ENCODE measurements at regions not wholly inside any gene's neighbourhood (a gene's known extent, or its start where the extent isn't known, plus 50 kb on each side); places are given as distances from the start of the nearest gene placed in this dataset.

DNA sequence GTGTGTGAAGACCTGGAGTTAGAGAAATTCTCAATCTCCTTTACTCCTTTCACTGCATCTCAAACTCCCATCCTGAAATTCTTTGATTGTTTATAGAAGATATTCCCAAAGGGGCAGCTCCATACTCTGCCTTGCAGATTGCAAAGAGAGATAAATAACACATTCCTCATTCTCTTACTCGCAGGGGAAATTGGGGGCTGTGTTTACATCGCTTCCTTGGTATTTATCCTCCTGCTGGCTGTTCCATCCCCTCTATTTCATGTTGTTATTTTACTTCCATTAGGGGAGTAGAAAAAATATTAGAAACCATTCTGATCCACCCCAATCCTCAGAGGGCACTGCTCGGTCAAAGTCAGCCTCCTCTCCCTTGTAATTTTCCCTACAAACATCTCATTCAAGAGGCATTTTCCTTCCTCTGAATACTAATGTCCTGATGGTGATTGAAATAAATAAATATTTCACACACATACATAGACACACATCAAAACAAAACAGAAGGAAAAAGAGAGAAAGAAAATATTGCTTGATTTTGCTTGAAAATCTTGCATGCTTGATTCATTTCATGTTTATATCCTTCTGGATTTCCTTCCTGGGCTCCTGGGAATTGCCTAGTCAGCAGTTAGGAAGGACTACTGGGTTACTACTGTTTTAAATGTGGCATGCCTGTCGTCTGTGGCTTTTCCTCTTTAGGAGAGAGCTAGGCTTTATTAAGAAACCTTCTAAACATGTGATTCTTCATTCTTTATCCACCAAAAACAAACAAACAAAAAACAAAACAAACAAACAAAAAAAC lies 420.1 kb upstream of the PAPPA start:
- no peak for DNase-seq (ENCODE audit: low spot score)

GRCh38 chr9:115739096-115739875 lies 414.3 kb upstream of the PAPPA start:
- DNase-seq (ENCODE audit: low spot score): no peak

DNA sequence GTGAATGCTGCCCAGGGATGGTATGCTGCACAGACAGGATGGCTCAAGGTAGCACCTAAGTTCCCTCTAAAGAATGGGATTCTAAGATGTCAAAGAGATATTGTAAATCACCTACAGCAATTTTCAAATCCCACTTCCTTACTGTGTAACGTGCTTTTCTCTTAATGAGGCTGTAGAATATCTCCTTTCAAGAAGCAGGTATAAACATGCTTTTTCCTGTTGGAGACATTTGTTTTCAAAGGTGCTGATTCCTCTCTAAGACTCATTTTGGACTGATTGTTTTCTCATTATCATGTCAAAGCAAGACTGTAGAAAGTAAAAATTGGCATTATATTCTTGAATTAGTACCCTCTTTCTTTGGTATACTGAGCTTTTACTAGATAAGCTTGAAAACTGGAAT lies 412.6 kb upstream of the PAPPA start:
- DNase-seq (ENCODE audit: low spot score): no peak

DNA sequence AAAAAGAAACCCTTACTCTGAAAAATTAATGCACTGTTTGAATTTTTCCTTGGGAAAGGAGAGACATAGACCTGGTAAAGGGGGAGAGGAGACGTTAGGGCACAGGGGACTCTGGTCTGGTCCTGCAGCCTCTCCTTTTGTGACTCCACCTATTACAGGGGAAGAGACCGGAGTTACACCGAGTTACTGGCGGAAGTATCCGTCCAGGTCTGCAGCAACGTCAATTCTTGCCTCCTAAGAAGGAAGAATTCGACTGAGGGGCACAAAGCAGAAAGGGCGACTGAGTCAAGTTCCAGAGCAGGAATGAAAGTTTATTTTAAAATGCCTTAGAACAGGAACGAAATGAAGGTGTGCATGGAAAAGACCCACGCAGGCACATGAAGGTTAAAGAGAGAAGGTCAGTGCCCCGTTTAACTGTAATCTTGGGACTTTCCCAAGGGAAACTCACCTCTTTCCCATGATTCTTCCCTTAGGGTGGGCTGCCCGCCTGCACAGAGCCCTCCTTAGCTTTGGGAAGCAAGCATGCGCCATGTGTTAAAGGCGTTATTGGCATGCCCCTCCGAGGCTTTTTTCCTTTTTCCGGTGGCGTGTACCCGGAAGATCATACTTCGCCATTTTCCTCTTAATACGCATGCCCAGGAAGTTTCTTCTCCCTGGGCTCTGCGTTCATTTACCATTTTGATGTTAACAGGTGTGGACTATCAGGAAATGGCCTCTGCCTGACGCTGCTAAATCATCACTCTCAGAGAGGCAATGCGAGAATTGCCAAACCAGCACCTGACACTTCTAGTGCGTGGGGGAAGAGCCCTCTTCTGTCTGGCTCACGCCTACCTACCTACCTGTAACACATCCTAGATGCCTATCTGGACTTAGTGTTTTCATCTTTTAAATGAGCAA lies 409.6 kb upstream of the PAPPA start:
- no peak for DNase-seq (ENCODE audit: low spot score)

GRCh38 chr9:115746496-115746895 lies 407.1 kb upstream of the PAPPA start:
- no peak for DNase-seq (ENCODE audit: low spot score)

GRCh38 chr9:115747731-115748130 lies 405.9 kb upstream of the PAPPA start:
- DNase-seq (ENCODE audit: low spot score): no peak

- no peak for DNase-seq (ENCODE audit: low spot score)
These were observed 396.9 kb upstream of the PAPPA start for GRCh38 chr9:115756736-115757135.

DNA sequence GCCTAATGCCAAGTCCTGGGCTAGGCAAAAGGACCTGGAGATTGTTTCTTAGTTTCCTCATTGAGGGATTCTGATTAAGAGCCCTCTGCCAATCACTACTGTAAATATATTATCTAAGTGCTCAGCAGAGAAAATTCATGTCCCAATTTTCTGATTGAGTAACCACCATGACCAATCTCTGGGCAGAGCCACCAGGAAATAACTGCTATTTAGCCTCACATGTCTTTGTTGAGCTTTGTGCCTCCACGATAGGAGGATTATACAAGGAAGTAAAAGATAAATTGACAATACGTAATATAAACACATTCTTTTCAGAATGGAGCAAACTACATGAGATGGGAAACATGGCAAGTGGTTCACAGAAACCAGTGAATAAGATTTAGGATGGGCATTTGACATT lies 396.1 kb upstream of the PAPPA start:
- no peak for DNase-seq (ENCODE audit: low spot score)

- no peak for DNase-seq (ENCODE audit: low spot score)
These were observed 395.1 kb upstream of the PAPPA start for GRCh38 chr9:115758441-115758840.

GRCh38 chr9:115759426-115759825 lies 394.2 kb upstream of the PAPPA start:
- DNase-seq (ENCODE audit: low spot score): no peak

DNA sequence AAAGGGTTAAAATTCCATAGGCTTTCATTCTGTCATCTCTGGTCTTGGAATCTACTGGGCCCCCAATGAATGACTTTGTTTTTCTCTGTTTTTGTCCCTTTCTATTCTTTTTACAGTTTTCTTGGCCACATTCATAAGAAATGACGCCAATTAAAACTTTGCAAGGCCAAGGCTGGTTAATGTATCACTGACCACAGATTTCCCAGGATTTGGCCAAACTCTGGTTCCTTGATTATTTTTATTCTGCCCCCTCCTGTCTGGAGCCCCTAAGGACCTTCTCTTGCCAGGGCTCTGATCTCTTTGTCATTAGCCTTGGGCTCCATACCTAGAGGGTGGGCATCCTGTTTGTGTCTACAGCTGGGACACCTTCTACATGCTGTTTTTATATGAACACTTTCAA lies 388.9 kb upstream of the PAPPA start:
- DNase-seq (ENCODE audit: low spot score): no peak

DNA sequence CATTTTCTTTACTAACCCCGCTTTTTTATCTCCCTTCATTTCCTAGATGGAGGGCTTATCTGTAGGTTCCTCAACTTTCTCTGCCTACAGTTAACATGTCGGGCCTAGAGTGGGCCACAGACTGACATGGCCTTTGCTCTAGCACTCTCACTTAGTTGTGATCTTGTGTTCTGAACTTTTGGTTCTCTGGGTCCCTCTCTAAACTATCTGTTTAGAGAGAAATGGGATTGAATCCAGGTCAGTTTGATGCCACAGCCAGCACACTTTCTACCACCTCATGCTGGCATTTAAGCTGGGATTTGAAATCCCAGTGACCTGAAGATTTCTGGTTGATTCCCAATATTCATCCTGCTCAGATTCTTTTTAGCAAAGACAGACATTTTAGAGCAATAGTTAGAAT lies 388.5 kb upstream of the PAPPA start:
- DNase-seq (ENCODE audit: low spot score): no peak

DNA sequence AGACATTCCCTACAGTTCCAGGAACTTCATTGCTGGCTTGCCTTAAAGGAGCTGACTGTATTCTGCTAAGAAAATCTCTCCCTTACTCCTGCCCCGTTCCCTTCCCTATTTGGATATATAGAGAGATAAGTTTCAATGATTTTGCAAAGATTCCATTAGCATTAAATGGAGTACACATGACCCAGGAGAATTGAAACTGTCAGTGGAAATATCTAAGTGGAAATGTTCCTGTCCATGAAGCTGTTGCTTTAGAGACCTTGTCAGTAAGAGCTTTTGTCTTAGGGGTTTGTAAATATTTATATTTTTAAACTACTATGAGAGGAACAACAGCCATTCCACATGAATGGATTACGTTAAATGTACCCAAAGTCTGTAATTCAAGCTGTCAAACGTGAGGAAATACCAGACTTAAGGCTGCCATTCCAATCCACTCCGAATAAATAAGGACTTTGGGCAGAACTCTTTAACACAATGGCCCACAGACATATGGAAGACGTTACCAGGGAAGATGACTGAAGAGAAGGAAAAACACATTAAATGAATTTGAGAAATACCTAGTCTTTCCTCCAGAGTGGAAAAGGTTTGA lies 387.1 kb upstream of the PAPPA start:
- no peak for DNase-seq (ENCODE audit: low spot score)

GRCh38 chr9:115770521-115770920 lies 383.1 kb upstream of the PAPPA start:
- DNase-seq (ENCODE audit: low spot score): no peak

DNA sequence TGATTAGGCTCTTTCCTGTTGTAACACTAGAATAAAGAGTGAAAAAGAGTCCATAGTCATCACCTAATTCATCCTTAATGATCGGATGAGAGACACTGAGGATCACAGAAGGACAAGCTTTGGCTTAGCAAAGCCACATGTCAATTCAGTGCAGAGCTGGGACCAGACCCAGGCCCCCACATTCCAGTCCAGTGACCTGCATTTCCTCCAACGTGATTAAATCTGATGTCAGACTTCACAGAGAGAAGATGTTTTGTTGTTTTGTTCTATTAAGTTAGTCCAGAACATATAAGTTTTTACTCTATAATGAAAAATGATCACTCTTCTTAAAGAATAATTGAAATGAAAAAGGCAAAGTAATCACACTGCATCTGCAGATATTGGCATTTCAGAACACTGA lies 377.9 kb upstream of the PAPPA start:
- DNase-seq (ENCODE audit: low spot score): no peak

GRCh38 chr9:115777610-115778009 lies 376.0 kb upstream of the PAPPA start:
- no peak for DNase-seq (ENCODE audit: low spot score)

DNA sequence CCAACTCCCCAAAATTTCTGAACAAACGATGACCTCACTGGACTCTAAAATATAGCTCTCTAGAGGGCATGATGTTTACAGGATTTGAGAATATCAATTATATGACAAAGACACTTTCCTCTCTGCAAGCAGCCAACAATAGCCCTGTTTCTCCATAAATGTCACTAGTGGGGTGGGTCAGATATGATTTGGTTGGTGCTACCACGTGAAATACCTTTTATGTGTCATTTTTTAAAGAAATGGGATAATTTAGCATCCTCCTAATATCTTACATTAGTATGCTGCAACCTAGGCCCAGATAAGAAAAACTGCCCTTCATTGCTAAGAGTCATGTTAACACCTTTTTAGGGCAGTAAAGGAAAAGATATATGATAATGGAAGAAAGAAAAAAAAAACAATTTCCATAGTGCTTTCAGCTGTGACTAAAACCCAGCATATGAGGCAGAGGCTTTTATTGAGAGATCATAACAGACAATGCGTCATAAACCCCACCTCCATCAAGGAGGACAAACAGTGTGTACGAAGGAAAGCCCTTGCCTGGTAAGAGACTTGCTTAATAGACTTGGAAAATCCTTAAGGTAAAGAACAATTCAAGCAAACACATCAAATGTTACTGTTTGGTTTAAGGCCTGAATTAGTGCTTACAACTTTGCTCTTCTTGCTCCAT lies 372.4 kb upstream of the PAPPA start:
- DNase-seq (ENCODE audit: low spot score): no peak

- DNase-seq (ENCODE audit: low spot score): no peak
These were observed 367.3 kb upstream of the PAPPA start for GRCh38 chr9:115786321-115786720.

DNA sequence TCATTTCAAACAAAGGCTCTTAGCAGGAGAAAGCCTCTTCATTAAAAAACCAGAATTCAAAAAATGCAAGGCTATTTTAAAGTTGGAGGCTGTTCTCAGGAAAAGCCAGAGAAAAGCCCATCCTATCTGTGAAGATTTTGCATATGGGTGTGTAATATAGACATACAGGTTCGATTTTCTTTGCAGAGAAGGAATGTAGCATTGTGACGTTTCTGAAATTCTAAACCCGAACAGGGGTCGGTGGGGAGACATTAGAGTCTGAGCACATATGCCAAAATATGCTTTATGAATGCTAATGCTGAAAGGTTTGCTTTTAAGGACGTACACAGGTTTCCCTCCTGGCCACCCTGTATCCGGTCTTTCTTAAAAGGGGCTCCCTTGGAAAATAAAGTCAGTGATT lies 363.1 kb upstream of the PAPPA start:
- no peak for DNase-seq (ENCODE audit: low spot score)

- DNase-seq (ENCODE audit: low spot score): no peak
These were observed 358.6 kb upstream of the PAPPA start for GRCh38 chr9:115794921-115795475.

DNA sequence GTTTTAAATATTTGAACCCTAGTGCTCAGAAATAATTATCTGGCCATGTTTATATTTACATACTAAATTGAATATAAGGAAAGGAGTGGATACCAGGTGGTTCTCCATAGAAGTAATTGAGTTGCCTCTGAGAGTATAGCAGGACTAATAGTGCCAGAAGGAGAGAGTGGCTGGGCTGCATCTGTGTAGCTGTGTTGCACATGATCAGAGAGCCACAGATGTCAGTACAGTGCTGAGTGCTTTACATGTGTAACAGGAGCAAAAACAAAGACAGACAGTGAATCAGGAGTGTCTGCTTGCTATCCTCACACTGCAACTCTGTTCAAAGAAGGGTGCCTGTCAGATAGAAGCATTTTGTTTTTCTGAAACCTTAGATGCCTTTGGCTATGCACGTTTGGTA lies 353.9 kb upstream of the PAPPA start:
- no peak for DNase-seq (ENCODE audit: low spot score)

Measured in cerebellar cortex (tissue), 1 donor.